Endothelial cell (in vitro differentiated cells): ENCODE measurements at regions not wholly inside any gene's neighbourhood (a gene's known extent, or its start where the extent isn't known, plus 50 kb on each side); places are given as distances from the start of the nearest gene placed in this dataset.

Source experiments
- DNase-seq: peaks from one replicate; pipeline ENCODE4 v3.0.0; 2021; ENCODE audit warnings: low spot score
- H3K27ac Mint-ChIP-seq: one replicate; pipeline ENCODE4 v1.8.0; 2021; ENCODE audit warnings: mixed read lengths, inconsistent platforms; ENCODE audit not compliant: unreplicated experiment
- H3K27me3 Mint-ChIP-seq: one replicate; pipeline ENCODE4 v1.8.0; 2021; ENCODE audit warnings: mild to moderate bottlenecking, moderate library complexity, mixed read lengths, inconsistent platforms; ENCODE audit not compliant: unreplicated experiment
- H3K36me3 Mint-ChIP-seq: one replicate; pipeline ENCODE4 v1.8.0; 2021; ENCODE audit warnings: mild to moderate bottlenecking, low read depth, mixed read lengths, inconsistent platforms; ENCODE audit not compliant: unreplicated experiment
- H3K4me1 Mint-ChIP-seq: one replicate; pipeline ENCODE4 v1.8.0; 2021; ENCODE audit warnings: mild to moderate bottlenecking, mixed read lengths, inconsistent platforms; ENCODE audit not compliant: unreplicated experiment
- H3K4me3 Mint-ChIP-seq: one replicate; pipeline ENCODE4 v1.8.0; 2021; ENCODE audit warnings: mild to moderate bottlenecking, mixed read lengths, inconsistent platforms; ENCODE audit not compliant: unreplicated experiment
- H3K9me3 Mint-ChIP-seq: one replicate; pipeline ENCODE4 v1.8.0; 2021; ENCODE audit warnings: mixed read lengths, inconsistent platforms; ENCODE audit not compliant: unreplicated experiment
- CTCF ChIP-seq: fragments of 200-600 bp; sonication (generic); IDR thresholded peaks from one replicate; pipeline ENCODE4 v1.5.0; 2021; ENCODE audit warnings: antibody characterized with exemption; ENCODE audit not compliant: unreplicated experiment

GRCh38 chr9:126144603-126145456 is 181.8 kb upstream of the MVB12B start:
- DNase-seq, result no peak
- no peak overlapping the region for H3K4me3 Mint-ChIP-seq
- no peaks in the 10 kb centered on the region for H3K4me1 Mint-ChIP-seq
- no peaks in the 10 kb centered on the region for H3K9me3 Mint-ChIP-seq
- H3K27me3 Mint-ChIP-seq, result no peaks in the 10 kb centered on the region
- H3K27ac Mint-ChIP-seq, result no peak overlapping the region
- TF ChIP-seq CTCF, result no peak
- H3K36me3 Mint-ChIP-seq, result peaks cover 4% of the 10 kb centered on the region

- no peak overlapping the region for H3K27ac Mint-ChIP-seq
- no peaks in the 10 kb centered on the region for H3K27me3 Mint-ChIP-seq
- H3K4me3 Mint-ChIP-seq, result no peak overlapping the region
- no peaks in the 10 kb centered on the region for H3K9me3 Mint-ChIP-seq
- DNase-seq, result no peak
- TF ChIP-seq CTCF, result no peak
- no peaks in the 10 kb centered on the region for H3K4me1 Mint-ChIP-seq
- peaks cover 4% of the 10 kb centered on the region for H3K36me3 Mint-ChIP-seq
These were observed 180.8 kb upstream of the MVB12B start for GRCh38 chr9:126145887-126146253.

GRCh38 chr9:126146254-126147145 is 180.1 kb upstream of the MVB12B start:
- TF ChIP-seq CTCF, result peak; percentile 45
- no peaks in the 10 kb centered on the region for H3K9me3 Mint-ChIP-seq
- H3K4me3 Mint-ChIP-seq, result no peak overlapping the region
- H3K36me3 Mint-ChIP-seq, result peaks cover 4% of the 10 kb centered on the region
- no peak overlapping the region for H3K27ac Mint-ChIP-seq
- DNase-seq, result peak; percentile 48
- no peaks in the 10 kb centered on the region for H3K27me3 Mint-ChIP-seq
- H3K4me1 Mint-ChIP-seq, result no peaks in the 10 kb centered on the region

- Mint-ChIP-seq H3K27ac (no peak overlapping the region), H3K4me3 (no peak overlapping the region), H3K27me3 (peaks cover 2% of the 10 kb centered on the region), H3K9me3 (no peaks in the 10 kb centered on the region), H3K4me1 (no peaks in the 10 kb centered on the region), H3K36me3 (peaks cover 4% of the 10 kb centered on the region)
- DNase-seq, result no peak
- TF ChIP-seq CTCF, result no peak
These were observed 179.3 kb upstream of the MVB12B start for GRCh38 chr9:126147186-126147935.
